ENCODE measurements at regions not wholly inside any gene's neighbourhood (a gene's known extent, or its start where the extent isn't known, plus 50 kb on each side); places are given as distances from the start of the nearest gene placed in this dataset.
A peak's percentile ranks its signal among the peaks of the same experiment; 100 is the strongest.

DNA sequence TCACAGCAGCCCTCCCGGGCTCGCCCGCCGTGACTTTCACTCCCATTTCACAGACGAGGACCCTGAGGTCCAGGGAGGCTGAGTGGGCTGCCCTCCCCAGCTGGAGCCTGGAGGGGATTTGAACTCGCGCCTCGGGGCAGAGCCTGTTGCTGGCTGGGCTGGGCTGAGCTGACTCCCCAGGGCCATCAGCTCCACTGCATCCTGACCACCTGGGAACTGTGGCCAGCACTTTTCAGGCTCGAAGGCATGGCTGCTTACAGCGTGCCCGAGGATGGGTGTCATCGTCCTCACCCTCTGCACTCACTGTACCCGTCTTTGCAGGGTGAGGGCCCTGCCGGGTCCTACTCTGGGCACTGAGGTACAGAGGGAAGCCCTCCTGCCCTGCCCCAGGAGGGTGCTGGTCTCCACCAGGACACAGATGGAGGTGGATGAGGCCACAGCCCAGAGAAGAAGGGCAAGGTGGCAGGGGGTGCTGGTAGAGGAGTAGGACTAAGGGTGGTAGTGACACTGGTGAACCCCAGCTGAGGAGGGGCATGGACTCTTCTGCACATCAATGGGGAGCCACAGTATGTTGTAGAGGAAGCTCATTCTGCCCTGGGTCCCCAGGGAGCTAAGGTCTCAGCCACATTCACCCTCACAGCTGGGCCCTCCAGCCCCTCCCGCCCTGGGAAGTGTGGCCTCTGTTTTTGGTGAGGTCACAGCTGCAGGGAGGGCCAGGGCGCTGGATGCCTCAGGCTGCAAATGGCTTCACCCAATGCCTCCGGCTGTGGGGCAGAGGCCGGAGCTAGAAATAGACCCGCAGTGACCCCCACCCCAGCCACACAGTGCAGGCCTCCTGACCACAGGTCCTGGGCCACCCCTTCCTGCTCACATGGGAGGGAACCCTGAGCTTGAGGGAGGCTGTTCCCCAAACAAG lies 365.1 kb upstream of the SFSWAP start:
- no peak for ATAC-seq

GRCh38 chr12:131346555-131347344 lies 364.1 kb upstream of the SFSWAP start:
- ATAC-seq = no peak

- no peak for ATAC-seq
Measured at GRCh38 chr12:131347345-131347714, 363.6 kb upstream of the SFSWAP start.

- no peak for ATAC-seq
Measured at GRCh38 chr12:131347732-131348131, 363.2 kb upstream of the SFSWAP start.

GRCh38 chr12:131348231-131348630 lies 362.7 kb upstream of the SFSWAP start:
- no peak for ATAC-seq

DNA sequence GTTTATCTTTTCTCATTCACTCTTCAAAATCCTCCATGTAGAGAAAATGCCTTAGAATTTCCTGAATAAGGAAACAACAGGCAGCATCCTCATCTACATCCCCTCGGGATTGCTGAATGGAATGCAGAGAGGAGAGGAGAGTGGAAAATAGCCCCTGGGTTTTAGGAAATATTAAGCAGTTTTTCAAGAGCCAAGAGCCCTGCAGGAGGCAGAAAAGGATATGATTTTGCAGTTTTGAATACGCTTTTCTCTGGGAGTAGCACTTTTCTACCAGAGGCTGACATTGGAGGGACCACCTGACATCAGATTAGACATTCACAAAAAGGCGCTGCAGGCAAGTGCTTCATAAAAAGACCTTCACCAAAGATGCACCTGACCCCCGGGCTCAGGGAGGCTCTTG lies 362.2 kb upstream of the SFSWAP start:
- ATAC-seq = no peak

DNA sequence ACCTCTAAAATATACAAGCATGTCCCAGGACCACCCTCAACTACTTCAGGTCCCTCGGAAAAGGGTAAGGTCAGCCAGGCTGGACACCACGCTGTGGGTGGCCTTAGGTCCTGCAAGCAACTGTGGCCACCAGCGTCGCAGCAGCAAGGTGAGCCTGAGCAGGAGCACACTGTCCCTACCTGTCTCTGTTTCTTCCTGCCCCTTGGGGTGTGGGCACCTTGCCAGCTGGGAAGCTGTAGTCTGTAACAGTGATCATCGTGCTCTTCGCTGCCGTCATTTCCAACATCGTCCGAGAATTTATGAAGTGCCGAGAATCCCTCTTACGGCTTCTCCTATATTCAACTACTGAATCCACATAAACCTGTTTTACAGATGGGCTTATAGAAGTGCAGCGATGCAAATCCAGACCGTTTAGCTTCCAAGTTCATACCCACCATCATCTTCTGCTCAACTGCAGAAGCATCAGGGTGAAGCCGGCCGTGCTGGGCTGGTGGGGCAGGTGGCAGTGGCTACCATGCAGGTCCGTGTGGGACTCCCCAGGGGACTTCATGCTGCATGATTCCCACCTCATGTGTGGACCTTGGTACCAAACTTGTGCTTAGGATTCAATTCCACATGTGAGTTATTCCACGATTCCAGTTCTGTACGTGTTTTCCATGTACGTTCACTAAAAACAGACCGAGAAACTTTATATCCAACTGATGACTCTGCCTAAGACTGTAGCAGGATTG lies 361.3 kb upstream of the SFSWAP start:
- no peak for ATAC-seq

- no peak for ATAC-seq
Measured at GRCh38 chr12:131350943-131351318, 360.0 kb upstream of the SFSWAP start.

DNA sequence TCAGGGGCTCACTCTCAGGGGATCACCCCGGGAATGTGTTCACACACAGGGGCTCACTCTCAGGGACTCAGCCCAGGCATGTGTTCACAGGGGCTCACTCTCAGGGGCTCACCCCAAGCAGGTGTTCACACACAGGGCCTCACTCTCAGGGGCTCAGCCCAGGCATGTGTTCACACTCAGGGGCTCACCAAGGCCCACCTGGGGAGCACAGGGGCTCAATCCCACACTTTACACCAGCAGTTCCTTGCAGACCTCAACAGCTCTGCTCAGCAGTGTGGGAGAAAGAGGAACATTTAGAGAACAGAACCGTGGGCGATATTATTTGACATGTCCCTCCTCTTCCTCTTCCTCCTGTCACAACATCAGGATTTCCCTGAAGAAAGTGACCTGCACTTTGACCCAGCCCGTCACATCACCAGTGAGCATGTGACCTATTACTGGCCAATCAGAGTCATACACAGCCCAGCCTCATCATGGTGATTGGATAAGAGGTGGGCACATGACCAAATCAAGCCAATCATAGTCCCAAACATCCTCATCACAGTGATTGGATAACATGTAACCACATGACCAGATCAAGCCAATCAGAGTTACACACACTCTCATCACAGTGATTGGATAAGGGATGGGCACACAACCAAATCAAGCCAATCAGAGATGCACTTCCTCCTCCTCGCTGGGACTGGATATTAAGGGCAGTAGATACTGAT lies 359.4 kb upstream of the SFSWAP start:
- ATAC-seq = peak in 1 of 2 donors; percentile 20

GRCh38 chr12:131352296-131352900 lies 358.5 kb upstream of the SFSWAP start:
- no peak for ATAC-seq

DNA sequence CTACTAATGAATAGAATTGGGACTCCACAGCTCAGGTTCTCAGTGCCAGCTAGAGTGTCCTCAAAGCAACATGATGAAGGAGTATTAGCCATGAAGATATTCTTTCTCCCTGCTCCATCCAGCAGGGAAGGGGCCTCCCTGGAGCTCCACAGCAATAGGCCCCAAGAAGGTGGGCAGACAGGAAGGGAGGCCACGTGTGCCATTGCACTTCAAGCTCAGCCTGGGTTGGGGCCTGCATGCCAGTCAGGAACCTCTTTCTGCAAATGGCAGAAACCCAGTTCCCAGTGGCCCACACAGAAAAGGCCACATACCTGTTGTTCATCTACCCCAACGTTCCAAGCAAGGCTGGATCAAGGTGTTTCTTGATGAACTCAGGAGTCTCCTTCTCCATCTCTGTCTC lies 357.5 kb upstream of the SFSWAP start:
- no peak for ATAC-seq

GRCh38 chr12:131353826-131354225 lies 357.1 kb upstream of the SFSWAP start:
- no peak for ATAC-seq

DNA sequence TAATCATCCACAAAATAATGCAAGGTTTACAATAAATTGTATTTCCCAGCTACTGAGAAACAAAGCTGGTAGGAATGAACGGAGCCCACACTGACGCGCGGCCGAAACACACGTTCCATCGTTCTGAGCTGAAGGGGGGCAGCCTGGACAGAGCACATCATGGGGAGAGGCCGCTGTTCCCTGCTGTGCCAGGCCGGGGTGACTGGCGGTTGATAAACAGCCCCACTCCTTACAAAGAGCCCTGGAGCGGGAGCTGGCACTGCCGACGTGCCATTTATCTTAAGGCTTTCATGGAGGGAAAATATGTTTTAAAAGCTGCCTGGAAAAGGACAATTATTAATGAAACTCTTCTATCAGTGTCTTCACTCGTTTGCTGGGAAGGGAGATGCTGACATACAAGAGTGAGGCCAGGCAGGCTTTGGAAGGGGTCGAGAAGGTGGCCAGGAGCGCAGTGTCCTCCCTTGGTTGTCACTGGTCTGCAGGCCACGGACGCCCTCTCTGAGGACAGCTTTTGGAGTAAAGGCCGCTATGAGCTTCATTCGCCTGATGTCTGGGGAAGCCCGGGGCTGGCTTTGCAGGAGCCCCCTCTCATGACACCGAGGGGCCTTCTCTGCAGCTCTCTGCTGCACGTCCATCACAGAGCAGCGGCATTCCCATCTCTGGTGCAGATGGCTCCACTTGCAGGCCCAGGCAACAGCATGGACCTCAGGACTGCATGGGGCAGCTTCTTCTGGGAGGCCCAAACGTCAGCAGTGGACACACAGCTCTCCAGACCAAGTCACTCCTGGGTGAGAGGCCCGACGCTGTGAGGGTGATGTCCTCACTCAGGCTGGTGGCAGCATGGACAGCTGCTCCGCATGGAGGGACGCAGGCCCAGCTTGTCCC lies 355.3 kb upstream of the SFSWAP start:
- ATAC-seq = no peak

DNA sequence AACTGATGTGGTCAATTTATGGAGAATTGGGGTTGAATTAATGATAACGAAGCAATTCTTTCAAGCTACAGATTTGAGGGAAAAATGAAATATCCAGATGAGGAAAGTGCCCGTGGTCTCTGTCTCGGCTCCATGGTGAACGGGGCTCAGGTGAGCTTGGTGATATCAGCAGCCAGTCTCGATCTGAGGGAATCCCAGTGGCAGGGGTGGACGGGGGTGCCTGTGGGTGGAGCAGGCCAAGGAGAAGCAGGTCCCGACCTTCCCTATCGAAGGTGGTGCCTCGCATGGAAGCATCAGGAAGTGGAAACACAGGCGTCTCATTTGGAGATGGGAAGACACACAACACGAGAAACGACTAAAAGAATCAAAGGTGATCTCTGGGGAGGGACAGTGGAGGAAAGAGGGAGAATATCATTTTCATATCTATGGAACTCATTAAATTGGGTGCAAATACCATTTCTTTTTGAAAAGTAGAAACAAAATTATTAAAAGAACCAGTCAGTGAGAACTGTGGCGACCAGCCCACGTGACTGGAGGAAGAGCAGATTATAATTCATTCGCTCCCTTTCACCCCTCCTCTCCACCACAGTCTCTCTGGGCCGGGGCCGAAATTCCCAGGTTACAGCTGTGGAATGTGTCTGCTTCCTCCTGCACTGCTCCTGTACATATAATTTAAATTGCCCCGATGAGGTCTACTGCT lies 354.3 kb upstream of the SFSWAP start:
- no peak for ATAC-seq

GRCh38 chr12:131357185-131357747 lies 353.6 kb upstream of the SFSWAP start:
- no peak for ATAC-seq

- no peak for ATAC-seq
Measured at GRCh38 chr12:131357920-131358319, 353.0 kb upstream of the SFSWAP start.

DNA sequence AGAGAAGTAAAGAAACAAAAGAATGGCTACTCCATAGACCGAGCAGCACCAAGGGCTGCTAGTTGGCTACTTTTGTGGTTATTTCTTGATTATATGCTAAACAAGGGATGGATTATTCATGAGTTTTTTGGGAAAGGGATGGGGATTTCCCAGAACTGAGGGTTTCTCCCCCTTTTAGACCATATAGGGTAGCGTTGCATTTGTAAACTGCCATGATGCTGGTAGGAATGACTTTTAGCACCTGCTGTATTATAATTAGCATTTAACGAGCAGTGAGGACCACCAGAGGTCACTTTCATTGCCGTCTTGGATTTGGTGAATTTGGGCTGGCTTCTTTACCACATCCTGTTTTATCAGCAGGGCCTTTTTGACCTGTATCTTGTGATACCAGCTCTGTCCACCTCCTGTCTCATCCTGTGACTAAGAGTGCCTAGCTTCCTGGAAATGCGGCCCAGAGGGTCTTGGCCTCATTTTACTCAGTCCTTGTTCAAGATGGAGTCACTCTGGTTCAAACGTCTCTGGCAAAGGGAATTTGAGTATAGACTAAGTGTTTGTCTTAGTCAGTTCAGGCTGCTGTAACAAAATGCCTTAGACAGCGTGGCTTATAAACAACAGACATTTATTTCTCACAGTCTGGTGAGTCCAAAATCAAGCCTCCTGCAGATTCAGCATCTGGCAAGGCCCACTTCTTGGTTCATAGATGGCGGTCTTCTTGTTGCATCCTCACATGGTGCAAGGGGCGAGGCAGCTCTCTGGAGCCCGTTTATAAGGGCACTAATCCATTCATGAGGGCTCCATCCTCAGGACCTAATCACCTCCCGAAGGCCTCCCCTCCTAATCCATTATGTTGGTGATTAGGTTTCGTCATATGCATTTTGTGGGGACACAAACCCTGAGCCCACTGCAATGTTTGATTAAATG lies 348.3 kb upstream of the SFSWAP start:
- no peak for ATAC-seq

DNA sequence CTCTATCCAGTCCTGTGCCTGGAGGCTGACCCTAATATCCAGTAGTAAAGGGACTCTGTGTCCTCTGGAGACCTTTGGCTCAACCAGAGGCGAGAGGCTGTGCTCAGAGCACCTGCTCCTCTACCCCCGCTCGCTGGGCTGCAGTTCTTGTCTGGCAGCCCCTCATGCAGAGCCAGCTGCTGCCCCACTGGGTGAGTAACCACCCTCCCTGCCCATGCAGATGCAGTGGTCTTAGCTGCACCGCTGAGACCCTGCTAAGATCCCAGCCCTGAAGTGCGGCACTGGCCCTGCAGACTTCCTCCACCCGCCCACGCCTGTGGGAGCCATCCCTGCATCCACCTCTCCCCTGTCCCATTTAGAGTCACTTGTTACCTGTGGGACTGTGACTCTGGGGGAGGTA lies 347.5 kb upstream of the SFSWAP start:
- ATAC-seq = no peak
